HL-60/S4 (cell line): ENCODE measurements at regions not wholly inside any gene's neighbourhood (a gene's known extent, or its start where the extent isn't known, plus 50 kb on each side); places are given as distances from the start of the nearest gene placed in this dataset.
"Not testable (repeated sequence)": the region's sequence is repeated elsewhere in the genome, so short reads cannot be mapped to it uniquely, and the experiment has no call there.

Experiments
- in situ Hi-C: fragments of 300-500 bp; cut with MboI; formaldehyde crosslinking; loops from 2 replicates; pipeline ENCODE4 v1.14.3; 2022; ENCODE audit warnings: low sequenced_read_pairs

DNA sequence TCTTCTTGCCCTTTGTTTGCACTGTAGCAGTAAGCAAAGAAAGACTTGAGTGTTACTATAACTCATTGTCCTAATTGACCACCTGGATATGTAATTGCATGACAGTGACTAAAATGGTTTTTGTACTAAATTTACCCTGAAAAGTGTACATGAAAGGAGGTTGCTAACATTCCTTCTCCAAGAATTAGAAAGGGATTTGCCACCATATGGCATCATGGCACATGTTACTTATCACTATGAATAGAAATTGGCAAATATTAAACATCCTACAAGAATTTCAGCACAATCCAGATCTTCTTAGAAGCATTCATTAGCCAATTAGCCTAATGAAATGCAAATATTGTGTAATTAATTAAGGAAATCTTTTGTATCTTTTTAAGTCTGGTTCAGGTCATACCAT lies 834.2 kb downstream of the STPG2 start:
- in situ Hi-C loops, result no loop called here

DNA sequence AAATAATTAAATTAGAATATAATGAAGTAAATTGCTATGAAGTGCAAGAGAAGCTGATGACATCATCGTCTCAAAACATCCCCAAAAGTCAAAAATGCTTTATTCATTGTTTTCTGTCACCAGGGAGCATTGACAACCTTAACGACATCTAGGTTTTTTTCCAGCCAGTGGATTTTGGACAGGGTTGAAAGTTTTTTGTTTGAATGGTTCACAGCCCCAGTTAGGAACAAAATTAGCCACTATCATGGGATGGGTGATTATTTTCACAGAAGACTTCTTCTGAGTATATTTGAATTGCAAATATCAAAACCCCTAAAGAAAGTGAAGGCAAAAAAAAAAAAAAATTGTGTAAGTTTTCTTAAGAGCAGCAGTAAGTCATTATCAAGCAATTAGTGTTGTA lies 826.1 kb downstream of the STPG2 start:
- in situ Hi-C loops, result no loop called here

DNA sequence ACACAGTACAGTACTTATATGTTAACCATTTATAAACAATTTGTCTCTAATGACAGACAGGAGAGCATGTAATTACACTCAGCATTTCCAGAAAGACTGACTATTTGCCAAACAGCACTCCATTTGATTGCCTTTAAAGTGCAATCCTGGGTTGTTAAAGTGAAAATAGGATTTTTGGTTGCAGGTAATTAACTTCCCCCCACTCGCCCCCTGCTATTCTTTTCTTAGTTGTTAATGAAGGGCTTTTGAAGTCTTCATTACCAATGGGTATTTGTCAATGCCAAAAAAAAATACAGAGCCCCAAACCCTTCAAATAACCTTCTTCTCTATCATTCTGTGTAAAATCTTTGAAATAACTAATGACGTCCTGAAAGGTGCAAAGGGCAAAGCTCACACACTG lies 825.6 kb downstream of the STPG2 start:
- in situ Hi-C loops, result no loop called here

DNA sequence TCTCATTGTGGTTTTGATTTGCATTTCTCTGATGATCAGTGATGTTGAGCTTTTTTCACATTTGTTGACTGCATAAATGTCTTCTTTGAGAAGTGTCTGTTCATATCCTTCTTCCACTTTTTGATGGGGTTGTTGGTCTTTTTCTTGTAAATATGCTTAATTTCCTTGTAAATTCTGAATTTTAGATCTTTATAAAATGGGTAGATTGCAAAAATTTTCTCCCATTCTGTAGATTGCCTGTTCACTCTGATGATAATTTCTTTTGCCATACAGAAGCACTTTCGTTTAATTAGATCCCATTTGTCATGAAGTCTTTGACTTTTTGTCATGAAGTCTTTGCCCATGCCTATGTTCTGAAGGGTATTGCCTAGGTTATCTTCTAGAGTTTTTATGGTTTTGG lies 817.5 kb downstream of the STPG2 start:
- in situ Hi-C loops, result not testable (repeated sequence)

DNA sequence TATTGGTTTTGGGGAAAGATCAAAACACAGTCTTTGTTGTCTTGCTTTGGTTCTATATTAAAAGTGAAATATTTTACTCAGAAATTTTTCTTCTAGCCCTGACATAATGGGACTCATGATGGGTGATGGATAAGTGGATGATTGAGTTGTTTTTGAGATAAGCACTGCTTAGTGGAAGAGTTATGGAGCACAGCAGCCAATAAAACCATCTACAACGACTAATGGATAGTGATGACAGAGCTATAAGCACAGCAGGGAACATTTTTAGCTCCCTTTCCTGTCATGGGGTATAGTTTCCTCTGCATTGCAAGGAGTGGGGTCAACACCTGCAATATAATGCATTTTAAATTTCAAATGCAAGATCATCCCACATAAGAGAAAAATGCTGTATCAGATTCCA lies 812.4 kb downstream of the STPG2 start:
- in situ Hi-C loops, result no loop called here

DNA sequence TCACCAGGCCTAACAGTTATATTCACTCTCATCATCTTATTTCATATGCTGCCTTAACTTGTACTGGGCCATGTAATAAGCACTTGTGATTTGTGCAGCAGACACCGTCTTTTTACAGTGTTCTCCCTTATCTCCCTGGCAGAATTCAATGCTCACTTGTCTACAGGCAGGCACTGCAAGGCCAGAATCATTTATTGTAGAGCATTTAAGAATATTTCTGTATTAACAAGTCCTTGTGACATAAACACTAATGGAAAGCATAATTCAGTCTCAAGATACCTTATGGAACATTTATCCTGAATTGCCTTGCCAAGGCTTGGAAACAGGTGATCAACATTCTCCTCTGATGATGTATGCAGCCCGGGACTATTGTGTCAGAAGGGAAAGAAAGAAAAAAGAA lies 808.9 kb downstream of the STPG2 start:
- in situ Hi-C loops, result no loop called here

- in situ Hi-C loops, result no loop called here
Measured at GRCh38 chr4:97349468-97350186, 793.6 kb downstream of the STPG2 start.

GRCh38 chr4:97353876-97354275 lies 789.4 kb downstream of the STPG2 start:
- in situ Hi-C loops, result no loop called here

GRCh38 chr4:97359826-97360225 lies 783.5 kb downstream of the STPG2 start:
- in situ Hi-C loops, result no loop called here

DNA sequence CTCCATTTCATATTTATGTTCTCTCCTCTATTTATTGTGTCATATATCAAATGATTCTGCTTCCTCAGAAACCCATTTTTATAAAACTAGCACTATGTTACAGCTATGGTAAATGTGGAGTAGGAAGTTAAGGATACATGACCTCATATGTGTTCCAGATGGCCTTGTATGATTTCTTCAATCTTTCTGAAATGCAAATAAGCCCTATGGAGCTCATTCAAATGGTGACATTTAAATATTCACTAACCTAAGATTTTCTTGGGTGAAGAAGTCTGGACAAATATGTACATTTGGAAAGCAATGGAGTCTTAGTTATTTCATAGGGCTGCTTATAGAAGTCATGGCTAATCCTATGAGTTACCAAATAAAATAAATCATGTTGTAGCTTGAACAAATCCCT lies 782.5 kb downstream of the STPG2 start:
- in situ Hi-C loops, result no loop called here

DNA sequence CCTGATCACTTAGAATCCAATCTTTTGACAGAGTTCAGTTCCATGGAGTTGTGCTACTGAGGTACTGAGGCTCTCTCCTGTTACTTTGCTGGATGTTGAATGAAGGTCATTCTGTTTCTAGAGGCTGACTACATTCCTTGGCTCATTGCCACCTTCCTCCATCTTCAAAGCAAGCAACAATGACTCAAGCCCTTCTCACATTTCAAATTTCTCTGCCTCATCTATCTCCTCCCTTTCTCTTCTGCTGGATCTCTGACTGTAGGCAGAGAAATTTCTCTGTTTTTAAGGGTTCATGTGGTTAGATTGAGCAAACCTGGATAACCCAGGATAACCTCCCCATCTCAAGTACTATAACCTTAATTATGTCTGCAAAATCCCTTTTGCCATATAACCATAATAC lies 775.4 kb downstream of the STPG2 start:
- in situ Hi-C loops, result no loop called here

DNA sequence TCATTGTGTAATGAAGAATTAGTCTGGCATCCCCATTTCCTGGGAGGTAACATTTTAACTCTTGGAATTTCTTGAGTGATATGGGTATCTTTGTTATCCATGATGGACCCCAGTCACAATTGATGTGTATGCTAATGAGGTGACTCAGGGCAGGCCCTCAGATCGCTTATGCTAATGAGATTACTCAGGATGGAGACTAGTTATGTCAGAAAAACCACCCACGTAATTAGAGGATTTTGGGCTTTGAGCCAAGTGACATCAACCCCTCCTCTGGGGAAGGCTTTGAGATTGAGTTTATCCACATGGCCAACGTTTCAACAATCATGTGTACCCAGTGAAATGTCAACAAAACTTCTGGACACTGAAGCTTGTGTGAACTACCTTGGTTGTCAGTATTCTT lies 772.7 kb downstream of the STPG2 start:
- in situ Hi-C loops, result no loop called here

- in situ Hi-C loops, result no loop called here
Measured at GRCh38 chr4:97374526-97374925, 768.8 kb downstream of the STPG2 start.

DNA sequence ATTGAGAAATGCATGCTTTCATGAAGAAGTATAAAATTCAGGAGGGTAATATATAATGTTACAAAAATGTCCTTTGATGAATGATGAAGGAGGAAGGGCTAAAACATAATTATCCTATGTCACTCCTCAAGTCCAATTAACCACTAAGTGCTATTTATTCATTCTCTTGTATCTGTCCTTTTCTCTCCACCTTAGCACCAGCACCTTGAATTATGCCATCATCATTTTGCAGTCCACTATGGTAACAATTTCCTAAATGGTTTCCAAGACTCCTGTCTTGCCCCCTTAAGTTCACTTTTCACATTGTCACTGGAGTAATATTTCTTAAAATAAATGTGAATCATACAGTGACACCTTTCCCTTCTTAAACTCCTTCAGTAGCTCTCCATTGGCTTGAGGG lies 756.3 kb downstream of the STPG2 start:
- in situ Hi-C loops, result no loop called here

DNA sequence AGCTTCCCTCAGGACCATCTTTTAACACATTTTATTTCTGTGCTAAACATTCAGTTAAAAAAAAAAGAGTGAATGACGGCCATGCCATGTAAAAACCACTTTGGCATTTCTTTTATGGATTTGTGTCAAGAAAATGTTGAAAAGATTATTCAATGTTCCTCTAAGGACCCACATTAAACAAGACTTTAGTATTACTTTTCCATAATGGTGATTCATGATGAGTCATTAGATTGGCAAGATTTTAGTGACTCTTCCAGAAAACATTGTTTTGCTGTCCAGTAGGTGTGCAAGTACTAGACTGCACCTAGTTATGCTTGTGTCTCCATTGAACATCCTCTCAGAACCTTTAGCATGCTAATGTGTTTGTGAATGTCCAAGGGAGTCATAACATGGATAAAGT lies 748.6 kb downstream of the STPG2 start:
- in situ Hi-C loops, result no loop called here

- in situ Hi-C loops, result no loop called here
Measured at GRCh38 chr4:97396097-97396496, 747.2 kb downstream of the STPG2 start.

- in situ Hi-C loops, result no loop called here
Measured at GRCh38 chr4:97396605-97397004, 746.7 kb downstream of the STPG2 start.

GRCh38 chr4:97404876-97405523 lies 738.3 kb downstream of the STPG2 start:
- in situ Hi-C loops, result no loop called here

GRCh38 chr4:97411356-97411755 lies 731.9 kb downstream of the STPG2 start:
- in situ Hi-C loops, result no loop called here

GRCh38 chr4:97412331-97412730 lies 730.9 kb downstream of the STPG2 start:
- in situ Hi-C loops, result no loop called here

GRCh38 chr4:97414161-97414560 lies 729.1 kb downstream of the STPG2 start:
- in situ Hi-C loops, result no loop called here

GRCh38 chr4:97432551-97432950 lies 710.7 kb downstream of the STPG2 start:
- in situ Hi-C loops, result no loop called here
